SU-DHL-6 (cell line): ENCODE measurements at regions not wholly inside any gene's neighbourhood (a gene's known extent, or its start where the extent isn't known, plus 50 kb on each side); places are given as distances from the start of the nearest gene placed in this dataset.

Experiments
- H2AFZ ChIP-seq: fragments of 200-600 bp; sonication (generic); 2 replicates; pipeline ENCODE4 v1.6.1; 2014; ENCODE audit warnings: low read depth, mild to moderate bottlenecking, moderate library complexity, mixed read lengths, antibody characterized with exemption, low read length; ENCODE audit not compliant: severe bottlenecking
- H3F3A ChIP-seq: fragments of 200-600 bp; shearing (Covaris generic); 2 replicates; pipeline ENCODE4 v1.6.0; 2016; ENCODE audit warnings: antibody characterized with exemption, mild to moderate bottlenecking; ENCODE audit not compliant: insufficient read depth
- H3K27ac ChIP-seq: fragments of 200-600 bp; sonication (generic); 2 replicates; pipeline ENCODE4 v1.5.1; 2016; ENCODE audit warnings: low read depth, mild to moderate bottlenecking, low read length, moderate library complexity, mixed read lengths
- H3K27me3 ChIP-seq: fragments of 200-600 bp; sonication (generic), shearing (Covaris generic); 2 replicates; pipeline ENCODE4 v1.6.0; 2014; ENCODE audit warnings: mild to moderate bottlenecking, low read length
- H3K36me3 ChIP-seq: fragments of 200-600 bp; sonication (generic); 2 replicates; pipeline ENCODE4 v1.6.1; 2014; ENCODE audit warnings: mild to moderate bottlenecking, low read length, mixed read lengths
- H3K4me2 ChIP-seq: fragments of 300-600, 200-600 bp; shearing (Covaris generic), sonication (generic); 2 replicates; pipeline ENCODE4 v1.6.0; 2014; ENCODE audit warnings: low read length, low read depth, mild to moderate bottlenecking; ENCODE audit not compliant: poor library complexity, severe bottlenecking
- H3K4me3 ChIP-seq: fragments of 200-600 bp; sonication (generic); 2 replicates; pipeline ENCODE4 v1.5.1; 2014; ENCODE audit warnings: antibody characterized with exemption, low read length, mild to moderate bottlenecking, mixed read lengths; ENCODE audit not compliant: insufficient read depth, poor library complexity, severe bottlenecking
- H3K79me2 ChIP-seq: fragments of 200-600 bp; sonication (generic); 2 replicates; pipeline ENCODE4 v1.6.1; 2014; ENCODE audit warnings: mild to moderate bottlenecking, low read length, moderate library complexity; ENCODE audit not compliant: insufficient read depth
- H3K9ac ChIP-seq: fragments of 200-600 bp; sonication (generic); 2 replicates; pipeline ENCODE4 v1.7.0; 2014; ENCODE audit warnings: mild to moderate bottlenecking, low read length
- H3K9me2 ChIP-seq: fragments of 200-600 bp; sonication (generic); replicated peaks from 2 replicates; pipeline ENCODE4 v1.6.1; 2014; ENCODE audit warnings: low read length; ENCODE audit not compliant: insufficient read depth
- H3K9me3 ChIP-seq: fragments of 200-600 bp; sonication (generic); 2 replicates; pipeline ENCODE4 v1.6.1; 2014; ENCODE audit warnings: low read length, mixed read lengths; ENCODE audit not compliant: insufficient read depth
- H4K20me1 ChIP-seq: fragments of 200-600 bp; sonication (generic); 2 replicates; pipeline ENCODE4 v1.6.1; 2014; ENCODE audit warnings: low read depth, mild to moderate bottlenecking, antibody characterized with exemption, low read length, moderate library complexity, mixed read lengths
- CTCF ChIP-seq: fragments of 200-600 bp; sonication (generic); IDR thresholded peaks from one replicate; pipeline ENCODE4 v1.5.1; 2017; ENCODE audit warnings: antibody characterized with exemption, mild to moderate bottlenecking, low read length, moderate library complexity; ENCODE audit not compliant: insufficient read depth, poor library complexity, severe bottlenecking
- EZH2phosphoT487 ChIP-seq: fragments of 200-600 bp; sonication (generic), shearing (Covaris generic); conservative IDR thresholded peaks from 2 replicates; pipeline ENCODE4 v1.6.1; 2018; ENCODE audit warnings: mild to moderate bottlenecking, antibody characterized with exemption, low read length, moderate library complexity, mixed read lengths

GRCh38 chr9:95383845-95384244 is 66.3 kb upstream of the FANCC start:
- TF ChIP-seq CTCF (no peak), EZH2phosphoT487 (no peak)
- H3K27ac ChIP-seq, result no peak overlapping the region

GRCh38 chr9:95383185-95383676 is 65.7 kb upstream of the FANCC start:
- Histone ChIP-seq H3K4me2 (no peak overlapping the region), H3F3A (no peaks in the 10 kb centered on the region), H3K79me2 (no peaks in the 10 kb centered on the region), H3K27me3 (no peaks in the 10 kb centered on the region), H3K9me3 (no peaks in the 10 kb centered on the region), H3K27ac (no peak overlapping the region), H3K36me3 (no peaks in the 10 kb centered on the region), H4K20me1 (no peaks in the 10 kb centered on the region), H3K4me3 (no peak overlapping the region), H3K9me2 (no peaks in the 10 kb centered on the region), H3K9ac (no peak overlapping the region), H2AFZ (no peak overlapping the region)
- TF ChIP-seq CTCF (no peak), EZH2phosphoT487 (no peak)

More at GRCh38 chr9:95383845-95384244, 66.3 kb upstream of the FANCC start:
- no peaks in the 10 kb centered on the region for H3K79me2 ChIP-seq
- no peaks in the 10 kb centered on the region for H3K27me3 ChIP-seq
- H2AFZ ChIP-seq, result no peak overlapping the region
- no peaks in the 10 kb centered on the region for H3F3A ChIP-seq
- no peak overlapping the region for H3K4me2 ChIP-seq
- no peaks in the 10 kb centered on the region for H3K36me3 ChIP-seq
- no peaks in the 10 kb centered on the region for H4K20me1 ChIP-seq
- no peak overlapping the region for H3K4me3 ChIP-seq
- H3K9me3 ChIP-seq, result no peaks in the 10 kb centered on the region
- H3K9me2 ChIP-seq, result no peaks in the 10 kb centered on the region
- no peak overlapping the region for H3K9ac ChIP-seq

- no peaks in the 10 kb centered on the region for H3K36me3 ChIP-seq
- no peak overlapping the region for H3K9ac ChIP-seq
- H3K79me2 ChIP-seq, result no peaks in the 10 kb centered on the region
- no peaks in the 10 kb centered on the region for H3K27me3 ChIP-seq
- H3F3A ChIP-seq, result no peaks in the 10 kb centered on the region
- H3K4me2 ChIP-seq, result no peak overlapping the region
- no peak for TF ChIP-seq CTCF
- no peak for TF ChIP-seq EZH2phosphoT487
- no peaks in the 10 kb centered on the region for H3K9me2 ChIP-seq
- H3K27ac ChIP-seq, result no peak overlapping the region
- H3K9me3 ChIP-seq, result no peaks in the 10 kb centered on the region
- H4K20me1 ChIP-seq, result no peaks in the 10 kb centered on the region
- H2AFZ ChIP-seq, result no peak overlapping the region
- no peak overlapping the region for H3K4me3 ChIP-seq
Observed at GRCh38 chr9:95382433-95382832, 64.9 kb upstream of the FANCC start.
